AML-193 (cell line): ENCODE measurements at regions not wholly inside any gene's neighbourhood (a gene's known extent, or its start where the extent isn't known, plus 50 kb on each side); places are given as distances from the start of the nearest gene placed in this dataset.

Source experiments
- DNase-seq, 2 experiments: peaks; one replicate each; lab custom pipeline; 2025; lab: John Stamatoyannopoulos, UW

- DNase-seq, result no peak
Measured at GRCh38 chr14:62015945-62016344, 253.7 kb downstream of the SNAPC1 start.

- DNase-seq, result no peak
Measured at GRCh38 chr14:62017651-62018230, 255.5 kb downstream of the SNAPC1 start.

- no peak for DNase-seq
Measured at GRCh38 chr14:62018606-62019005, 256.4 kb downstream of the SNAPC1 start.

GRCh38 chr14:62027958-62028357, 265.7 kb downstream of the SNAPC1 start:
- DNase-seq, result no peak

GRCh38 chr14:62029569-62029924, 267.3 kb downstream of the SNAPC1 start:
- DNase-seq, result no peak

- no peak for DNase-seq
Measured at GRCh38 chr14:62030387-62030786, 268.2 kb downstream of the SNAPC1 start.

GRCh38 chr14:62031504-62031903, 269.3 kb downstream of the SNAPC1 start:
- DNase-seq, result no peak

- no peak for DNase-seq
Measured at GRCh38 chr14:62053188-62053587, 291.0 kb downstream of the SNAPC1 start.

- DNase-seq, result no peak
Measured at GRCh38 chr14:62056789-62057188, 294.6 kb downstream of the SNAPC1 start.

GRCh38 chr14:62062645-62063044, 300.4 kb downstream of the SNAPC1 start:
- no peak for DNase-seq

- no peak for DNase-seq
Measured at GRCh38 chr14:62064751-62065323, 302.6 kb downstream of the SNAPC1 start.

- DNase-seq, result no peak
Measured at GRCh38 chr14:62066304-62066703, 304.1 kb downstream of the SNAPC1 start.

- DNase-seq, result no peak
Measured at GRCh38 chr14:62071039-62071438, 308.8 kb downstream of the SNAPC1 start.

- DNase-seq, result no peak
Measured at GRCh38 chr14:62076368-62076767, 314.1 kb downstream of the SNAPC1 start.

- no peak for DNase-seq
Measured at GRCh38 chr14:62076825-62077605, 314.8 kb downstream of the SNAPC1 start.

GRCh38 chr14:62077676-62078261, 315.5 kb downstream of the SNAPC1 start:
- DNase-seq, result no peak

- DNase-seq, result no peak
Measured at GRCh38 chr14:62079038-62079437, 316.8 kb downstream of the SNAPC1 start.

GRCh38 chr14:62081012-62081612, 318.9 kb downstream of the SNAPC1 start:
- no peak for DNase-seq

GRCh38 chr14:62081951-62082350, 319.7 kb downstream of the SNAPC1 start:
- DNase-seq, result no peak

GRCh38 chr14:62082779-62083178, 320.6 kb downstream of the SNAPC1 start:
- DNase-seq, result no peak

- no peak for DNase-seq
Measured at GRCh38 chr14:62084020-62084419, 321.8 kb downstream of the SNAPC1 start.

- no peak for DNase-seq
Measured at GRCh38 chr14:62087191-62087590, 325.0 kb downstream of the SNAPC1 start.

GRCh38 chr14:62093736-62094135, 331.5 kb downstream of the SNAPC1 start:
- DNase-seq, result no peak
